ENCODE measurements at regions not wholly inside any gene's neighbourhood (a gene's known extent, or its start where the extent isn't known, plus 50 kb on each side); places are given as distances from the start of the nearest gene placed in this dataset.

DNA sequence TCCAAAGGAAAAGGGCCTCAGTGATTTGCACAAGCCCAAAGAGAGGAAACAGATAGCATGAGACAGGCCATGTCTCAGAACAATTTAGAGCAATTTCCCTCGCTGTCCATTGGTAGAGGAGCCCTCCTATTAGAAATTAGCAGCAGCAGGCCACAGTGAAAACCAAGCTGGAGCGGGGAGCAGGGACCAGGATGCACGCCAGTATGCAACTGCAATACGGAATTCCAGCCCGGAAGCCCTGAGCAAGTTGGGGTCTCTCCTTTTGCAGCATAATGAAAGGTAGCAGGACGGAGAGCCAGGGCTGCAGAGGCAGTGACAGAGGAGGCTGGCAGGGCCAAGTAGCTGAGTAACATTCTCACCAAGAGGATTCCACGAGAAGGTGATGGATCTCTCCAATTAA is 84.9 kb upstream of the CLMN start (continued):
- TF ChIP-seq EZH2phosphoT487 (IDR thresholded peaks at IDR 0.05; ENCODE audit: unreplicated experiment) (no peak), JUNB (IDR thresholded peaks at IDR 0.05; ENCODE audit: unreplicated experiment) (no peak), POLR2AphosphoS5 (IDR thresholded peaks at IDR 0.05; ENCODE audit: low read depth) (no peak)
- TF ChIP-seq, protein P1, sequence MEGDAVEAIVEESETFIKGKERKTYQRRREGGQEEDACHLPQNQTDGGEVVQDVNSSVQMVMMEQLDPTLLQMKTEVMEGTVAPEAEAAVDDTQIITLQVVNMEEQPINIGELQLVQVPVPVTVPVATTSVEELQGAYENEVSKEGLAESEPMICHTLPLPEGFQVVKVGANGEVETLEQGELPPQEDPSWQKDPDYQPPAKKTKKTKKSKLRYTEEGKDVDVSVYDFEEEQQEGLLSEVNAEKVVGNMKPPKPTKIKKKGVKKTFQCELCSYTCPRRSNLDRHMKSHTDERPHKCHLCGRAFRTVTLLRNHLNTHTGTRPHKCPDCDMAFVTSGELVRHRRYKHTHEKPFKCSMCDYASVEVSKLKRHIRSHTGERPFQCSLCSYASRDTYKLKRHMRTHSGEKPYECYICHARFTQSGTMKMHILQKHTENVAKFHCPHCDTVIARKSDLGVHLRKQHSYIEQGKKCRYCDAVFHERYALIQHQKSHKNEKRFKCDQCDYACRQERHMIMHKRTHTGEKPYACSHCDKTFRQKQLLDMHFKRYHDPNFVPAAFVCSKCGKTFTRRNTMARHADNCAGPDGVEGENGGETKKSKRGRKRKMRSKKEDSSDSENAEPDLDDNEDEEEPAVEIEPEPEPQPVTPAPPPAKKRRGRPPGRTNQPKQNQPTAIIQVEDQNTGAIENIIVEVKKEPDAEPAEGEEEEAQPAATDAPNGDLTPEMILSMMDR (conservative IDR thresholded peaks at IDR 0.05; ENCODE audit: low read depth in 2 of 2) = no peak
- TF ChIP-seq, protein P2, sequence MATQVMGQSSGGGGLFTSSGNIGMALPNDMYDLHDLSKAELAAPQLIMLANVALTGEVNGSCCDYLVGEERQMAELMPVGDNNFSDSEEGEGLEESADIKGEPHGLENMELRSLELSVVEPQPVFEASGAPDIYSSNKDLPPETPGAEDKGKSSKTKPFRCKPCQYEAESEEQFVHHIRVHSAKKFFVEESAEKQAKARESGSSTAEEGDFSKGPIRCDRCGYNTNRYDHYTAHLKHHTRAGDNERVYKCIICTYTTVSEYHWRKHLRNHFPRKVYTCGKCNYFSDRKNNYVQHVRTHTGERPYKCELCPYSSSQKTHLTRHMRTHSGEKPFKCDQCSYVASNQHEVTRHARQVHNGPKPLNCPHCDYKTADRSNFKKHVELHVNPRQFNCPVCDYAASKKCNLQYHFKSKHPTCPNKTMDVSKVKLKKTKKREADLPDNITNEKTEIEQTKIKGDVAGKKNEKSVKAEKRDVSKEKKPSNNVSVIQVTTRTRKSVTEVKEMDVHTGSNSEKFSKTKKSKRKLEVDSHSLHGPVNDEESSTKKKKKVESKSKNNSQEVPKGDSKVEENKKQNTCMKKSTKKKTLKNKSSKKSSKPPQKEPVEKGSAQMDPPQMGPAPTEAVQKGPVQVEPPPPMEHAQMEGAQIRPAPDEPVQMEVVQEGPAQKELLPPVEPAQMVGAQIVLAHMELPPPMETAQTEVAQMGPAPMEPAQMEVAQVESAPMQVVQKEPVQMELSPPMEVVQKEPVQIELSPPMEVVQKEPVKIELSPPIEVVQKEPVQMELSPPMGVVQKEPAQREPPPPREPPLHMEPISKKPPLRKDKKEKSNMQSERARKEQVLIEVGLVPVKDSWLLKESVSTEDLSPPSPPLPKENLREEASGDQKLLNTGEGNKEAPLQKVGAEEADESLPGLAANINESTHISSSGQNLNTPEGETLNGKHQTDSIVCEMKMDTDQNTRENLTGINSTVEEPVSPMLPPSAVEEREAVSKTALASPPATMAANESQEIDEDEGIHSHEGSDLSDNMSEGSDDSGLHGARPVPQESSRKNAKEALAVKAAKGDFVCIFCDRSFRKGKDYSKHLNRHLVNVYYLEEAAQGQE (IDR thresholded peaks at IDR 0.05; ENCODE audit: unreplicated experiment) = no peak

DNA sequence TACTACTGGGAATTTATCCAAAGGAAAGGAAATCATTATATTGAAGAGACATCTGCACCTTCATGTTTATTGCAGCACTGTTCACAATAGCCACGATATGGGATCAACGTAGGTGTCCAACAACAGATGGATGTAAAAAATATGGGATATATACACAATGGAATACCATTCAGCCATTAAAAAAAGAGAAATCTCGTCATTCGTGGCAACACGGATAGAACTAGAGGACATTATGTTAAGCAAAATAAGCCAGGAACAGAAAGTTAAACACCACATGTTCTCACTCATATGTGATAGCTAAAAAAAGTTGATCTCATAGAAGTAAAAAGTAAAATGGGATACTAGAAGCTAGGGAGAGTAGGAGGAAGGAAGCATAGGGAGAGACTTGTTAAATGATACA is 82.9 kb upstream of the CLMN start:
- ATAC-seq (no peak), DNase-seq (ENCODE audit: low spot score) (no peak)
- H3K36me3 Mint-ChIP-seq (ENCODE audit: low read depth) = no peaks in the 10 kb centered on the region
- no peaks in the 10 kb centered on the region for H3K4me1 Mint-ChIP-seq
- Histone ChIP-seq H3K27me3 (ENCODE audit: insufficient read depth) (no peaks in the 10 kb centered on the region), H4K20me1 (replicated peaks; ENCODE audit: insufficient read depth) (no peaks in the 10 kb centered on the region), H3F3A (replicated peaks; ENCODE audit: low read depth) (no peaks in the 10 kb centered on the region), H3K27ac (ENCODE audit: low read depth) (no peak overlapping the region), H2AFZ (no peak overlapping the region), H3K4me1 (ENCODE audit: insufficient read depth) (no peaks in the 10 kb centered on the region), H3K36me3 (ENCODE audit: insufficient read depth) (no peaks in the 10 kb centered on the region), H3K79me2 (replicated peaks; ENCODE audit: insufficient read depth) (no peaks in the 10 kb centered on the region), H3K4me3 (no peak overlapping the region), H3K9me2 (ENCODE audit: insufficient read depth) (no peaks in the 10 kb centered on the region), H3K4me2 (no peak overlapping the region)
- H3K27me3 Mint-ChIP-seq (ENCODE audit: insufficient read depth, low read depth, poor library complexity) = peaks cover 8% of the 10 kb centered on the region
- no peak overlapping the region for H3K4me3 Mint-ChIP-seq
- H3K9me3 Mint-ChIP-seq = no peaks in the 10 kb centered on the region
- TF ChIP-seq, protein P3, sequence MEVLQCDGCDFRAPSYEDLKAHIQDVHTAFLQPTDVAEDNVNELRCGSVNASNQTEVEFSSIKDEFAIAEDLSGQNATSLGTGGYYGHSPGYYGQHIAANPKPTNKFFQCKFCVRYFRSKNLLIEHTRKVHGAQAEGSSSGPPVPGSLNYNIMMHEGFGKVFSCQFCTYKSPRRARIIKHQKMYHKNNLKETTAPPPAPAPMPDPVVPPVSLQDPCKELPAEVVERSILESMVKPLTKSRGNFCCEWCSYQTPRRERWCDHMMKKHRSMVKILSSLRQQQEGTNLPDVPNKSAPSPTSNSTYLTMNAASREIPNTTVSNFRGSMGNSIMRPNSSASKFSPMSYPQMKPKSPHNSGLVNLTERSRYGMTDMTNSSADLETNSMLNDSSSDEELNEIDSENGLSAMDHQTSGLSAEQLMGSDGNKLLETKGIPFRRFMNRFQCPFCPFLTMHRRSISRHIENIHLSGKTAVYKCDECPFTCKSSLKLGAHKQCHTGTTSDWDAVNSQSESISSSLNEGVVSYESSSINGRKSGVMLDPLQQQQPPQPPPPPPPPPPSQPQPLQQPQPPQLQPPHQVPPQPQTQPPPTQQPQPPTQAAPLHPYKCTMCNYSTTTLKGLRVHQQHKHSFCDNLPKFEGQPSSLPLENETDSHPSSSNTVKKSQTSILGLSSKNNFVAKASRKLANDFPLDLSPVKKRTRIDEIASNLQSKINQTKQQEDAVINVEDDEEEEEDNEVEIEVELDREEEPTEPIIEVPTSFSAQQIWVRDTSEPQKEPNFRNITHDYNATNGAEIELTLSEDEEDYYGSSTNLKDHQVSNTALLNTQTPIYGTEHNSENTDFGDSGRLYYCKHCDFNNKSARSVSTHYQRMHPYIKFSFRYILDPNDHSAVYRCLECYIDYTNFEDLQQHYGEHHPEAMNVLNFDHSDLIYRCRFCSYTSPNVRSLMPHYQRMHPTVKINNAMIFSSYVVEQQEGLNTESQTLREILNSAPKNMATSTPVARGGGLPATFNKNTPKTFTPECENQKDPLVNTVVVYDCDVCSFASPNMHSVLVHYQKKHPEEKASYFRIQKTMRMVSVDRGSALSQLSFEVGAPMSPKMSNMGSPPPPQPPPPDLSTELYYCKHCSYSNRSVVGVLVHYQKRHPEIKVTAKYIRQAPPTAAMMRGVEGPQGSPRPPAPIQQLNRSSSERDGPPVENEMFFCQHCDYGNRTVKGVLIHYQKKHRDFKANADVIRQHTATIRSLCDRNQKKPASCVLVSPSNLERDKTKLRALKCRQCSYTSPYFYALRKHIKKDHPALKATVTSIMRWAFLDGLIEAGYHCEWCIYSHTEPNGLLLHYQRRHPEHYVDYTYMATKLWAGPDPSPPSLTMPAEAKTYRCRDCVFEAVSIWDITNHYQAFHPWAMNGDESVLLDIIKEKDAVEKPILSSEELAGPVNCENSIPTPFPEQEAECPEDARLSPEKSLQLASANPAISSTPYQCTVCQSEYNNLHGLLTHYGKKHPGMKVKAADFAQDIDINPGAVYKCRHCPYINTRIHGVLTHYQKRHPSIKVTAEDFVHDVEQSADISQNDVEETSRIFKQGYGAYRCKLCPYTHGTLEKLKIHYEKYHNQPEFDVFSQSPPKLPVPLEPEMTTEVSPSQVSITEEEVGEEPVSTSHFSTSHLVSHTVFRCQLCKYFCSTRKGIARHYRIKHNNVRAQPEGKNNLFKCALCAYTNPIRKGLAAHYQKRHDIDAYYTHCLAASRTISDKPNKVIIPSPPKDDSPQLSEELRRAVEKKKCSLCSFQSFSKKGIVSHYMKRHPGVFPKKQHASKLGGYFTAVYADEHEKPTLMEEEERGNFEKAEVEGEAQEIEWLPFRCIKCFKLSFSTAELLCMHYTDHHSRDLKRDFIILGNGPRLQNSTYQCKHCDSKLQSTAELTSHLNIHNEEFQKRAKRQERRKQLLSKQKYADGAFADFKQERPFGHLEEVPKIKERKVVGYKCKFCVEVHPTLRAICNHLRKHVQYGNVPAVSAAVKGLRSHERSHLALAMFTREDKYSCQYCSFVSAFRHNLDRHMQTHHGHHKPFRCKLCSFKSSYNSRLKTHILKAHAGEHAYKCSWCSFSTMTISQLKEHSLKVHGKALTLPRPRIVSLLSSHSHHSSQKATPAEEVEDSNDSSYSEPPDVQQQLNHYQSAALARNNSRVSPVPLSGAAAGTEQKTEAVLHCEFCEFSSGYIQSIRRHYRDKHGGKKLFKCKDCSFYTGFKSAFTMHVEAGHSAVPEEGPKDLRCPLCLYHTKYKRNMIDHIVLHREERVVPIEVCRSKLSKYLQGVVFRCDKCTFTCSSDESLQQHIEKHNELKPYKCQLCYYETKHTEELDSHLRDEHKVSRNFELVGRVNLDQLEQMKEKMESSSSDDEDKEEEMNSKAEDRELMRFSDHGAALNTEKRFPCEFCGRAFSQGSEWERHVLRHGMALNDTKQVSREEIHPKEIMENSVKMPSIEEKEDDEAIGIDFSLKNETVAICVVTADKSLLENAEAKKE (CRISPR knock-in tag; IDR thresholded peaks at IDR 0.05) = no peak
- TF ChIP-seq ZNF331 (CRISPR knock-in tag; IDR thresholded peaks at IDR 0.05; ENCODE audit: low read depth) = no peak
- no peak overlapping the region for H3K27ac Mint-ChIP-seq
